HL-60 (cell line): ENCODE measurements at regions not wholly inside any gene's neighbourhood (a gene's known extent, or its start where the extent isn't known, plus 50 kb on each side); places are given as distances from the start of the nearest gene placed in this dataset.

Source experiments
- DNase-seq, 2 experiments: peaks; one replicate each; pipeline ENCODE4 v3.0.0-alpha.2; 2010 to 2020; ENCODE audit warnings: low read depth in 1 of 2, low spot score in 1 of 2
- H3K27ac ChIP-seq: fragments of 250-450 bp; sonication (Bioruptor Pico); replicated peaks from 2 replicates; pipeline ENCODE4 v1.5.1; 2020; ENCODE audit warnings: mild to moderate bottlenecking, moderate library complexity
- H3K27me3 ChIP-seq: fragments of 250-450 bp; sonication (Bioruptor Pico); 2 replicates; pipeline ENCODE4 v1.5.1; 2021; ENCODE audit warnings: mild to moderate bottlenecking, moderate library complexity; ENCODE audit not compliant: insufficient read depth, poor library complexity, severe bottlenecking
- H3K4me3 ChIP-seq: replicated peaks from 2 replicates; pipeline ENCODE4 v1.5.1; 2011; ENCODE audit warnings: mild to moderate bottlenecking, control low read depth, low read length; ENCODE audit not compliant: insufficient read depth
- CTCF ChIP-seq: IDR thresholded peaks from one replicate; pipeline ENCODE4 v1.5.1; 2011; ENCODE audit warnings: low read length, control low read depth, inconsistent platforms; ENCODE audit not compliant: insufficient read depth
- GABPA ChIP-seq: IDR thresholded peaks from 2 replicates; pipeline ENCODE4 v1.6.1; 2012; ENCODE audit warnings: low read depth
- POLR2AphosphoS5 ChIP-seq: IDR thresholded peaks from 2 replicates; pipeline ENCODE4 v1.6.1; 2012; ENCODE audit warnings: low read depth
- REST ChIP-seq: IDR thresholded peaks from 2 replicates; pipeline ENCODE4 v1.6.1; 2012; ENCODE audit warnings: low read depth; ENCODE audit not compliant: insufficient replicate concordance
- SPI1 ChIP-seq: IDR thresholded peaks from 2 replicates; pipeline ENCODE4 v1.6.1; 2012; ENCODE audit warnings: low read depth, mild to moderate bottlenecking, borderline replicate concordance

DNA sequence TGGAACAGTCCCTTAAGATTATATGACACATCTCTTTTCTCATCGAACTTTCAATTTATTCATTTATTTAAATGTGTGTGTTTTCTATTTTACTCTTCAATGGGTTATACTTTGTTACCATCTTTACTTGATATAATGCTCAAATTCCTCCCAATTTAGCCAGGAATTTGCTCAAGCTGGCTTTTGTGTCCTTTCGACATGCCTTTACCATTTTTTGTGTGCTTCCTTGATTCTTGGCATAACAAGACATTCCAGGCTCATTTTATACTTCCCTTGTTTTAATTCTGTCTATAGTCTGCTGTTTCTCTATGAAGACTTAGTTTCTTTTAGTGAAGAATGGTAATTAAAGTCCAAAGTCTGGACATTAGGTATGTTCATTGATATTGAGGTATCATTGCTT lies 315.8 kb downstream of the AEBP2 start:
- no peak for DNase-seq
- no peak overlapping the region for H3K27ac ChIP-seq
- TF ChIP-seq CTCF (no peak), REST (no peak), POLR2AphosphoS5 (no peak), GABPA (no peak), SPI1 (no peak)
- H3K4me3 ChIP-seq = no peak overlapping the region
- H3K27me3 ChIP-seq = no peaks in the 10 kb centered on the region

GRCh38 chr12:19757317-19757877 lies 318.1 kb downstream of the AEBP2 start:
- peak in 1 of 2 experiments; percentile 2 for DNase-seq
- Histone ChIP-seq H3K27ac (no peak overlapping the region), H3K4me3 (no peak overlapping the region), H3K27me3 (no peaks in the 10 kb centered on the region)
- TF ChIP-seq REST (no peak), CTCF (peak; percentile 52), POLR2AphosphoS5 (no peak), SPI1 (no peak)

GRCh38 chr12:19759227-19759626 lies 319.9 kb downstream of the AEBP2 start:
- no peak for TF ChIP-seq REST
- no peak overlapping the region for H3K4me3 ChIP-seq
- H3K27ac ChIP-seq = no peak overlapping the region
- DNase-seq = no peak
- no peaks in the 10 kb centered on the region for H3K27me3 ChIP-seq

DNA sequence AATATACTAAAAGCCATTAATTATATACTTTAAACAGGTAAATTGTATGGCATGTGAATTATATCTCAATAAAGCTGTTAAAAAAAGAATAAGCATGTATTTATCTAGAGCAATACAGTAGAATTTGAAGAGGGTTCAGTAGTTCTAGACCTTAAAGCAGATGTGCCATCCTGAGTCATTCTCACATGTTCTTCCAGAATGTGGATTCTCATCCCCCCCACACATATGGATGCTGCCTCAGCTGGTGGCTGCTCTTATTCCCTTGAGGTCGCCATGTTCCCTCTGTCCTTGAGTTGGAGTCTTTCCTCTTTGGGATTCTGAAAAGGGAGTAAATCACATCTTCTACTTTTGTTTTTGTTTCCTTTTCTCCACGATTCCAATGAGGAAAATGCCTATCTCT lies 321.3 kb downstream of the AEBP2 start:
- no peaks in the 10 kb centered on the region for H3K27me3 ChIP-seq
- no peak for DNase-seq
- TF ChIP-seq GABPA (no peak), CTCF (no peak), REST (no peak), SPI1 (no peak), POLR2AphosphoS5 (no peak)
- no peak overlapping the region for H3K4me3 ChIP-seq
- H3K27ac ChIP-seq = no peak overlapping the region
